HEK293T (cell line): ENCODE measurements at regions not wholly inside any gene's neighbourhood (a gene's known extent, or its start where the extent isn't known, plus 50 kb on each side); places are given as distances from the start of the nearest gene placed in this dataset.

Experiments used
- FOXK2 ChIP-seq: fragments of 450-650 bp; IDR thresholded peaks from 2 replicates; pipeline ENCODE4 v1.6.1; 2016; ENCODE audit warnings: mild to moderate bottlenecking
- SUZ12 ChIP-seq: fragments of 450-650 bp; IDR thresholded peaks from 2 replicates; pipeline ENCODE4 v1.6.1; 2016; ENCODE audit warnings: mild to moderate bottlenecking
- ZNF384 ChIP-seq: fragments of 450-650 bp; IDR thresholded peaks from 2 replicates; pipeline ENCODE4 v1.6.1; 2016

DNA sequence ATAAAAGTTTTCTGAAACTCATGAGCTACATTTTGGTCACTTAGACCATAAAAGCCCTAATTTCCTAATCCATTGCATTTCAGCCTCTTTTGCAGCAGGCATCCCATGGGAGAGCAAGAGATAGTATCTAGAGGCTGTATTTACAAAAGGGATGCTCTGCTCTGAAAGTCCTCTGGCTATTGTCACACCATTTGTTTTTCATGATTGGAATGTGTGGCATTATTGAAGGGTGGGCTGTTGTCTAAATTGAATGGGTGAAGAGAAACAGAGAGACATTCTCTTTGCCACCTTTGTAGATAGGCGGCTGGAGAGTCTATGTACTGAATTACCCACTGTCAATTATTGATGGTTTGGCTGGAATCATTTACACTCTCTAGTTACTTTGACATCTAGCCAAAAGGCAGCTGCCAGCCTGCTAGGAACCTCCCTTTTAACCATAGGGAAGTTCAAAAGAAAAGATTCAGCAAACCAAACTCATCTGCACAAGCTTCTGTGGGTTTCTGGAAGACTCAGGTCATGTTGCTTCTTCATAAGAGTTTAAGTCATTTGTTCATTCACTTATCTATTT, 89.8 kb upstream of the RARB start:
- no peak for TF ChIP-seq SUZ12
- no peak for TF ChIP-seq ZNF384
- TF ChIP-seq FOXK2 = no peak
